ENCODE measurements at regions not wholly inside any gene's neighbourhood (a gene's known extent, or its start where the extent isn't known, plus 50 kb on each side); places are given as distances from the start of the nearest gene placed in this dataset.

DNA sequence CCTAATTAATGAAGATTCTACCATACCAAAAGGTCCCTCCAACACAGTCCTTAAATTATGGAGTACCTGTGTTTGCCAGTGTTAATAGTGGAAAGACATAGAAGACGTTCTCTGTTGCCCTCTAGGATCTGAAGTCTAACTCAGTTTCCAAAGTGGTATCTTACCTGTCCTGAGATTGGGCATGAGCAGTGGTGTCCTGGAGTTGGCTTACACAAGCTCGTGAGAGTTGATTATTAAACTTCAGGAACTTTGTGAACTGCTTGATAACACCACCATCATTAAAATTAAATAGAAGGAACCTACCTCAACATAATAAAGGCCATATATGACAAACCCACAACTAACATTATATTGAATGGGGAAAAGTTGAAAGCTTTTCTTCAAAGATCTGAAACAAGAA, 60.9 kb upstream of the SMARCA2 start (continued):
- TF ChIP-seq EZH2phosphoT487 (IDR thresholded peaks at IDR 0.05; ENCODE audit: borderline replicate concordance, low read depth) (no peak), YY1 (IDR thresholded peaks at IDR 0.05; ENCODE audit: low read depth) (no peak), SIN3A (IDR thresholded peaks at IDR 0.05; ENCODE audit: borderline replicate concordance, low read depth, low read length) (no peak)
- TF ChIP-seq, protein P1, sequence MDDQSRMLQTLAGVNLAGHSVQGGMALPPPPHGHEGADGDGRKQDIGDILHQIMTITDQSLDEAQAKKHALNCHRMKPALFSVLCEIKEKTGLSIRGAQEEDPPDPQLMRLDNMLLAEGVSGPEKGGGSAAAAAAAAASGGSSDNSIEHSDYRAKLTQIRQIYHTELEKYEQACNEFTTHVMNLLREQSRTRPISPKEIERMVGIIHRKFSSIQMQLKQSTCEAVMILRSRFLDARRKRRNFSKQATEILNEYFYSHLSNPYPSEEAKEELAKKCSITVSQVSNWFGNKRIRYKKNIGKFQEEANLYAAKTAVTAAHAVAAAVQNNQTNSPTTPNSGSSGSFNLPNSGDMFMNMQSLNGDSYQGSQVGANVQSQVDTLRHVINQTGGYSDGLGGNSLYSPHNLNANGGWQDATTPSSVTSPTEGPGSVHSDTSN (IDR thresholded peaks at IDR 0.05), result no peak

DNA sequence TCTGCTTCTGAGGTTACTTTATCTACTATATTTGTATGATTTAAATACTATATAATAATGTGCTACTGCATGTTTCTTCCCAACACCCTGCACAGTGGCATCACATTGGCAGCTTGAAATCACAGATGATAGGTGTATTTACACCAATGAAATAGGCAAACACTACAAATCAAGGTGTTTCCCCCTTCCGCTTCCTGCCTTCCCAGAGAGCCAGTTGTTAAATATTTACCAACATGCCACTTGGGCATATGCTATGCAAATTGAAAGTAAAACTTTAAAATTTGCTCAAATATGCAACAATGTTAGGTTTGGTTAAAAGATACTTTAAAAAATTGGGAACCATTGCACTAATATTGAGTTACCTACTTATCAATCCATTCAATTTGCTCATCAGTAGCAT, 58.2 kb upstream of the SMARCA2 start:
- Histone ChIP-seq H3K27me3 (ENCODE audit: insufficient read depth) (no peaks in the 10 kb centered on the region), H2AFZ (ENCODE audit: low read depth) (no peak overlapping the region), H3K79me2 (ENCODE audit: insufficient read depth) (no peaks in the 10 kb centered on the region), H3K36me3 (replicated peaks in 1 of 2; ENCODE audit: control insufficient read depth in 1 of 2, insufficient read depth in 2 of 2, low read length in 1 of 2) (no peaks in the 10 kb centered on the region), H3K9me2 (no peaks in the 10 kb centered on the region), H4K20me1 (ENCODE audit: insufficient read depth) (no peaks in the 10 kb centered on the region), H3K27ac (ENCODE audit: low read depth in 2 of 2, low read length in 1 of 2) (no peak overlapping the region), H3F3A (replicated peaks; ENCODE audit: insufficient read depth) (no peaks in the 10 kb centered on the region), H3K9me3 (no peaks in the 10 kb centered on the region), H3K4me2 (no peak overlapping the region), H3K4me1 (ENCODE audit: control insufficient read depth in 1 of 2, insufficient read depth in 2 of 2, low read depth in 1 of 2, low read length in 1 of 2) (no peaks in the 10 kb centered on the region), H3K4me3 (ENCODE audit: low read depth in 2 of 2, low read length in 1 of 2) (no peak overlapping the region), H3K9ac (no peak overlapping the region)
- 79% methylated on average over 1 of the region's 1 CpG for WGBS (ENCODE audit: low lambda C conversion rate)
- POLR2A ChIA-PET, result no interaction called here
- DNase-seq, result no peak
- TF ChIP-seq, protein P2, sequence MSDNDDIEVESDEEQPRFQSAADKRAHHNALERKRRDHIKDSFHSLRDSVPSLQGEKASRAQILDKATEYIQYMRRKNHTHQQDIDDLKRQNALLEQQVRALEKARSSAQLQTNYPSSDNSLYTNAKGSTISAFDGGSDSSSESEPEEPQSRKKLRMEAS (IDR thresholded peaks at IDR 0.05; ENCODE audit: low read depth), result no peak
- no peak for TF ChIP-seq EP300 (IDR thresholded peaks at IDR 0.05; ENCODE audit: borderline replicate concordance in 1 of 2, low read depth in 1 of 2, low read length in 1 of 2)
- TF ChIP-seq RXRA (IDR thresholded peaks at IDR 0.05; ENCODE audit: borderline replicate concordance, low read depth), result no peak
- no peak for TF ChIP-seq SIN3A (IDR thresholded peaks at IDR 0.05; ENCODE audit: borderline replicate concordance, low read depth, low read length)
- TF ChIP-seq, protein P3, sequence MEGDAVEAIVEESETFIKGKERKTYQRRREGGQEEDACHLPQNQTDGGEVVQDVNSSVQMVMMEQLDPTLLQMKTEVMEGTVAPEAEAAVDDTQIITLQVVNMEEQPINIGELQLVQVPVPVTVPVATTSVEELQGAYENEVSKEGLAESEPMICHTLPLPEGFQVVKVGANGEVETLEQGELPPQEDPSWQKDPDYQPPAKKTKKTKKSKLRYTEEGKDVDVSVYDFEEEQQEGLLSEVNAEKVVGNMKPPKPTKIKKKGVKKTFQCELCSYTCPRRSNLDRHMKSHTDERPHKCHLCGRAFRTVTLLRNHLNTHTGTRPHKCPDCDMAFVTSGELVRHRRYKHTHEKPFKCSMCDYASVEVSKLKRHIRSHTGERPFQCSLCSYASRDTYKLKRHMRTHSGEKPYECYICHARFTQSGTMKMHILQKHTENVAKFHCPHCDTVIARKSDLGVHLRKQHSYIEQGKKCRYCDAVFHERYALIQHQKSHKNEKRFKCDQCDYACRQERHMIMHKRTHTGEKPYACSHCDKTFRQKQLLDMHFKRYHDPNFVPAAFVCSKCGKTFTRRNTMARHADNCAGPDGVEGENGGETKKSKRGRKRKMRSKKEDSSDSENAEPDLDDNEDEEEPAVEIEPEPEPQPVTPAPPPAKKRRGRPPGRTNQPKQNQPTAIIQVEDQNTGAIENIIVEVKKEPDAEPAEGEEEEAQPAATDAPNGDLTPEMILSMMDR (IDR thresholded peaks at IDR 0.05), result no peak
- no peak for TF ChIP-seq GATA2 (CRISPR knock-in tag; IDR thresholded peaks at IDR 0.05)
- CTCF ChIA-PET, result no interaction called here

DNA sequence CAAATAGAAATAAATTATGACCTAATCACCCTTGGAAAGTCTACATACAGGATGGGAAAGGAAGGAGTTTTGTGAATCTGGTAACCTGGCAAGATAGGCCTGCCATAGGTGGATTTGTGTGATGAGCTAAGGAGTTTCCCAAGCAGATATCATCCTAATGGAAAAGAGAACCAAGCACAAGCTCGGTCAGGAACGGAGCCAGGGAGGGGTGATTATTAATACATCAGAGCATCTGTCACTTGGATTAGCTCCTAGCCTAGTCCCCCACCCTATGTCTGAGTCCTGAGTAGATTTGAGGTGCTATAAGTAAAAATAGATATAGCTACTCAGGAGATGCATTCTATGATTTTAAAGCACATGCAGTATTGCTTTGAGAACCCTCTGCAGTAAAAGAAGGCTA, 57.3 kb upstream of the SMARCA2 start:
- WGBS (ENCODE audit: low lambda C conversion rate), result 34% methylated on average over 2 of the region's 2 CpGs

More for the DNA sequence above, 57.3 kb upstream of the SMARCA2 start:
- H4K20me1 ChIP-seq (ENCODE audit: insufficient read depth), result no peaks in the 10 kb centered on the region
- no peak for TF ChIP-seq ELF1 (IDR thresholded peaks at IDR 0.05)
- no peak for TF ChIP-seq TCF12 (IDR thresholded peaks at IDR 0.05)
- TF ChIP-seq GABPA (IDR thresholded peaks at IDR 0.05; ENCODE audit: low read depth), result no peak
- no peak for TF ChIP-seq RAD21 (IDR thresholded peaks at IDR 0.05; ENCODE audit: low read length)
- no peak for TF ChIP-seq TAF1 (IDR thresholded peaks at IDR 0.05; ENCODE audit: borderline replicate concordance, low read depth, low read length)
- no peak for TF ChIP-seq TEAD4 (IDR thresholded peaks at IDR 0.05; ENCODE audit: borderline replicate concordance, insufficient read depth)
- no peak for TF ChIP-seq SMC3 (IDR thresholded peaks at IDR 0.05; ENCODE audit: low read depth, low read length)
- TF ChIP-seq RXRA (IDR thresholded peaks at IDR 0.05; ENCODE audit: borderline replicate concordance, low read depth), result no peak
- TF ChIP-seq, protein P1 (IDR thresholded peaks at IDR 0.05), result no peak
- no peak for TF ChIP-seq RFX5 (IDR thresholded peaks at IDR 0.05; ENCODE audit: low read length)
- no peak for TF ChIP-seq EP300 (IDR thresholded peaks at IDR 0.05; ENCODE audit: borderline replicate concordance in 1 of 2, low read depth in 1 of 2, low read length in 1 of 2)
- H3K36me3 ChIP-seq (replicated peaks in 1 of 2; ENCODE audit: control insufficient read depth in 1 of 2, insufficient read depth in 2 of 2, low read length in 1 of 2), result no peaks in the 10 kb centered on the region
- H3K79me2 ChIP-seq (ENCODE audit: insufficient read depth), result no peaks in the 10 kb centered on the region
- no peaks in the 10 kb centered on the region for H3K9me2 ChIP-seq
- no peaks in the 10 kb centered on the region for H3K27me3 ChIP-seq (ENCODE audit: insufficient read depth)
- H3K27ac ChIP-seq (ENCODE audit: low read depth in 2 of 2, low read length in 1 of 2), result no peak overlapping the region
- H3K4me2 ChIP-seq, result no peak overlapping the region
- no peaks in the 10 kb centered on the region for H3F3A ChIP-seq (replicated peaks; ENCODE audit: insufficient read depth)
- H3K4me1 ChIP-seq (ENCODE audit: control insufficient read depth in 1 of 2, insufficient read depth in 2 of 2, low read depth in 1 of 2, low read length in 1 of 2), result no peaks in the 10 kb centered on the region
- H3K9ac ChIP-seq, result no peak overlapping the region
- H2AFZ ChIP-seq (ENCODE audit: low read depth), result no peak overlapping the region
- no peak for DNase-seq
- no peaks in the 10 kb centered on the region for H3K9me3 ChIP-seq
- ChIA-PET CTCF (no interaction called here), POLR2A (no interaction called here)
- no peak overlapping the region for H3K4me3 ChIP-seq (ENCODE audit: low read depth in 2 of 2, low read length in 1 of 2)
